Fibroblast of mammary gland (primary cell): ENCODE measurements at regions not wholly inside any gene's neighbourhood (a gene's known extent, or its start where the extent isn't known, plus 50 kb on each side); places are given as distances from the start of the nearest gene placed in this dataset.

Experiments
- DNase-seq: peaks from one replicate; pipeline ENCODE4 v3.0.0-alpha.2; 2010; ENCODE audit warnings: low read depth
- H3K4me3 ChIP-seq: 2 replicates; pipeline ENCODE4 v1.5.1; 2011; ENCODE audit warnings: low read depth, mild to moderate bottlenecking, low read length, moderate library complexity; ENCODE audit not compliant: control insufficient read depth
- CTCF ChIP-seq: conservative IDR thresholded peaks from 2 replicates; pipeline ENCODE4 v1.5.1; 2011; ENCODE audit warnings: low read depth, low read length, inconsistent platforms; ENCODE audit not compliant: control insufficient read depth, insufficient read depth

GRCh38 chr2:10501980-10502802 lies 54.1 kb upstream of the ODC1 start:
- H3K4me3 ChIP-seq: no peak overlapping the region
- no peak for TF ChIP-seq CTCF
- no peak for DNase-seq

GRCh38 chr2:10501451-10501961 lies 53.4 kb upstream of the ODC1 start:
- no peak for TF ChIP-seq CTCF
- H3K4me3 ChIP-seq: no peak overlapping the region
- DNase-seq: no peak

GRCh38 chr2:10500601-10501361 lies 52.7 kb upstream of the ODC1 start:
- DNase-seq: no peak
- no peak for TF ChIP-seq CTCF
- H3K4me3 ChIP-seq: no peak overlapping the region

- H3K4me3 ChIP-seq: no peak overlapping the region
These were observed 51.9 kb upstream of the ODC1 start for GRCh38 chr2:10499911-10500521.

GRCh38 chr2:10499275-10499907 lies 51.3 kb upstream of the ODC1 start:
- no peak for TF ChIP-seq CTCF
- H3K4me3 ChIP-seq: no peak overlapping the region
- no peak for DNase-seq

More at GRCh38 chr2:10499911-10500521, 51.9 kb upstream of the ODC1 start:
- DNase-seq: no peak
- TF ChIP-seq CTCF: no peak
